MM.1S (cell line): ENCODE measurements at regions not wholly inside any gene's neighbourhood (a gene's known extent, or its start where the extent isn't known, plus 50 kb on each side); places are given as distances from the start of the nearest gene placed in this dataset.
A peak's percentile ranks its signal among the peaks of the same experiment; 100 is the strongest.

Experiments used
- DNase-seq: peaks from one replicate; pipeline ENCODE4 v3.0.0-alpha.2; 2015
- H2AFZ ChIP-seq: fragments of 300-600 bp; sonication (generic); 2 replicates; pipeline ENCODE4 v1.6.0; 2016; ENCODE audit warnings: antibody characterized with exemption, low read length
- H3F3A ChIP-seq: fragments of 300-600 bp; sonication (generic); 2 replicates; pipeline ENCODE4 v1.6.1; 2016; ENCODE audit warnings: mild to moderate bottlenecking, antibody characterized with exemption, low read length, moderate library complexity, mixed read lengths; ENCODE audit not compliant: insufficient read depth
- H3K27ac ChIP-seq: fragments of 300-600 bp; sonication (generic); 2 replicates; pipeline ENCODE4 v1.5.1; 2016; ENCODE audit warnings: mild to moderate bottlenecking, low read length
- H3K27me3 ChIP-seq: fragments of 300-600 bp; sonication (generic); replicated peaks from 2 replicates; pipeline ENCODE4 v1.6.0; 2016; ENCODE audit warnings: low read length; ENCODE audit not compliant: insufficient read depth
- H3K36me3 ChIP-seq: fragments of 300-600 bp; sonication (generic); replicated peaks from 2 replicates; pipeline ENCODE4 v1.6.1; 2016; ENCODE audit warnings: mild to moderate bottlenecking, low read length, mixed read lengths; ENCODE audit not compliant: insufficient read depth
- H3K4me1 ChIP-seq: fragments of 300-600 bp; sonication (generic); 2 replicates; pipeline ENCODE4 v1.6.1; 2016; ENCODE audit warnings: low read length, mixed read lengths
- H3K4me2 ChIP-seq: fragments of 300-600 bp; sonication (generic); 2 replicates; pipeline ENCODE4 v1.6.0; 2016; ENCODE audit warnings: low read depth, low read length
- H3K4me3 ChIP-seq: fragments of 300-600 bp; sonication (generic); 2 replicates; pipeline ENCODE4 v1.5.1; 2016; ENCODE audit warnings: low read length, mixed read lengths
- H3K79me2 ChIP-seq: fragments of 300-600 bp; sonication (generic); 2 replicates; pipeline ENCODE4 v1.6.1; 2016; ENCODE audit warnings: mixed run types, low read length, mixed read lengths
- H3K9ac ChIP-seq: fragments of 300-600 bp; sonication (generic); 2 replicates; pipeline ENCODE4 v1.6.1; 2016; ENCODE audit warnings: low read length, mixed read lengths
- H3K9me2 ChIP-seq: fragments of 300-600 bp; sonication (generic); replicated peaks from 2 replicates; pipeline ENCODE4 v1.6.1; 2016; ENCODE audit warnings: mild to moderate bottlenecking, low read length, mixed read lengths; ENCODE audit not compliant: insufficient read depth
- H3K9me3 ChIP-seq: fragments of 300-600 bp; sonication (generic); replicated peaks from 2 replicates; pipeline ENCODE4 v1.6.1; 2016; ENCODE audit warnings: mild to moderate bottlenecking, low read length, mixed read lengths; ENCODE audit not compliant: insufficient read depth
- H4K20me1 ChIP-seq: fragments of 300-600 bp; sonication (generic); 2 replicates; pipeline ENCODE4 v1.6.1; 2016; ENCODE audit warnings: mild to moderate bottlenecking, low read length, moderate library complexity, mixed read lengths; ENCODE audit not compliant: insufficient read depth
- EZH2 ChIP-seq: fragments of 300-600 bp; sonication (generic); optimal IDR thresholded peaks from 2 replicates; pipeline ENCODE3; 2017; ENCODE audit warnings: low read depth, mild to moderate bottlenecking, antibody characterized with exemption, low read length, mixed read lengths
- EZH2phosphoT487 ChIP-seq: fragments of 300-600 bp; sonication (generic); IDR thresholded peaks from 2 replicates; pipeline ENCODE4 v1.6.1; 2018; ENCODE audit warnings: antibody characterized with exemption, low read length
- TF ChIP-seq, protein P1 (sequence below): fragments of 300-600 bp; sonication (generic); IDR thresholded peaks from 2 replicates; pipeline ENCODE4 v1.5.1; 2016; ENCODE audit warnings: antibody characterized with exemption, low read length, mixed read lengths

DNA sequence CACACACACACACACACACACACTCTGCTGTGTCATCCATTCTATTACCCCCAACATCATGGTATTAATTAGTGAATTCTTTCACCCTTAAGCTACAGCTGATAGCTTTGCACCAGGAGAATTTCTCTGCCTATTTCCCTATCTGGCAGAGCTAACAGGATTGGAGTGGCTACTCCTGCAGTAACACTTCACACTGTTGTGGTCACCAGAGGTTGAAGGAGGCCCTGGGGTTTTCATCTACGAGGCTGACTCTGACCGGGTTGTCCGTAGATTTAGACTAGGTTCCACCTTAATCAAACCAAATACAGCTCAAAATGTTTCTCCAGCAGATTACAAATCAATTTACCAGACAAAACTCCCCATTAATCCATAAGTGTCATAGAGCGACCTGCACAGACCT lies 69.2 kb upstream of the RIPOR2 start:
- Histone ChIP-seq H3K27ac (no peak overlapping the region), H2AFZ (no peak overlapping the region), H3K27me3 (no peaks in the 10 kb centered on the region), H3F3A (no peaks in the 10 kb centered on the region), H3K9me2 (no peaks in the 10 kb centered on the region), H3K4me3 (no peak overlapping the region), H3K4me2 (no peak overlapping the region), H3K79me2 (no peaks in the 10 kb centered on the region), H3K4me1 (peaks cover 12% of the 10 kb centered on the region), H3K9ac (no peak overlapping the region), H4K20me1 (no peaks in the 10 kb centered on the region), H3K9me3 (no peaks in the 10 kb centered on the region), H3K36me3 (no peaks in the 10 kb centered on the region)
- DNase-seq, result no peak
- TF ChIP-seq EZH2, result no peak
- TF ChIP-seq, protein P1, sequence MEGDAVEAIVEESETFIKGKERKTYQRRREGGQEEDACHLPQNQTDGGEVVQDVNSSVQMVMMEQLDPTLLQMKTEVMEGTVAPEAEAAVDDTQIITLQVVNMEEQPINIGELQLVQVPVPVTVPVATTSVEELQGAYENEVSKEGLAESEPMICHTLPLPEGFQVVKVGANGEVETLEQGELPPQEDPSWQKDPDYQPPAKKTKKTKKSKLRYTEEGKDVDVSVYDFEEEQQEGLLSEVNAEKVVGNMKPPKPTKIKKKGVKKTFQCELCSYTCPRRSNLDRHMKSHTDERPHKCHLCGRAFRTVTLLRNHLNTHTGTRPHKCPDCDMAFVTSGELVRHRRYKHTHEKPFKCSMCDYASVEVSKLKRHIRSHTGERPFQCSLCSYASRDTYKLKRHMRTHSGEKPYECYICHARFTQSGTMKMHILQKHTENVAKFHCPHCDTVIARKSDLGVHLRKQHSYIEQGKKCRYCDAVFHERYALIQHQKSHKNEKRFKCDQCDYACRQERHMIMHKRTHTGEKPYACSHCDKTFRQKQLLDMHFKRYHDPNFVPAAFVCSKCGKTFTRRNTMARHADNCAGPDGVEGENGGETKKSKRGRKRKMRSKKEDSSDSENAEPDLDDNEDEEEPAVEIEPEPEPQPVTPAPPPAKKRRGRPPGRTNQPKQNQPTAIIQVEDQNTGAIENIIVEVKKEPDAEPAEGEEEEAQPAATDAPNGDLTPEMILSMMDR, result no peak
- TF ChIP-seq EZH2phosphoT487, result no peak

DNA sequence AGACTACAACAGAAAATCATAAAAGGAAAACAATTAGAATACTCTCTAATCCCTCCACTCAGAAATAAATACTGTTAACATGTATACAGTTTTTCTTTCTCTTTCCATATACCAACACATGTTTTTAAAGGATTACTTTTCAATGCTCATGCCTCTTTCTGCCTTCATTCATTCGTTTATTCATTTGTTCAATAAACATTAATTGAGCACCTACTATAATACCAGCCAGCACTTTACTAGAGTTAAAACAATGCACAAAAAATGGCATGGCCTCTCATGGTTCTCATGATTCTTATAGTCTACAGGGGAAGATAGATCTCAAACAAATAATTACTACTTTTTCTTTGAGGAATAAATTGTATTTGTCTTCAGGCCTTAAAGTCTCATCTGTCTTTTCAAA lies 70.3 kb upstream of the RIPOR2 start:
- Histone ChIP-seq H3K4me3 (no peak overlapping the region), H3K9ac (no peak overlapping the region), H3K9me3 (no peaks in the 10 kb centered on the region), H3K27me3 (no peaks in the 10 kb centered on the region), H3K27ac (no peak overlapping the region), H3K9me2 (no peaks in the 10 kb centered on the region), H3K4me1 (peaks cover 12% of the 10 kb centered on the region), H4K20me1 (no peaks in the 10 kb centered on the region), H3K79me2 (no peaks in the 10 kb centered on the region), H3K36me3 (no peaks in the 10 kb centered on the region), H3K4me2 (no peak overlapping the region), H3F3A (no peaks in the 10 kb centered on the region), H2AFZ (no peak overlapping the region)
- TF ChIP-seq EZH2 (no peak), EZH2phosphoT487 (no peak)
- TF ChIP-seq, protein P1, result no peak
- no peak for DNase-seq

DNA sequence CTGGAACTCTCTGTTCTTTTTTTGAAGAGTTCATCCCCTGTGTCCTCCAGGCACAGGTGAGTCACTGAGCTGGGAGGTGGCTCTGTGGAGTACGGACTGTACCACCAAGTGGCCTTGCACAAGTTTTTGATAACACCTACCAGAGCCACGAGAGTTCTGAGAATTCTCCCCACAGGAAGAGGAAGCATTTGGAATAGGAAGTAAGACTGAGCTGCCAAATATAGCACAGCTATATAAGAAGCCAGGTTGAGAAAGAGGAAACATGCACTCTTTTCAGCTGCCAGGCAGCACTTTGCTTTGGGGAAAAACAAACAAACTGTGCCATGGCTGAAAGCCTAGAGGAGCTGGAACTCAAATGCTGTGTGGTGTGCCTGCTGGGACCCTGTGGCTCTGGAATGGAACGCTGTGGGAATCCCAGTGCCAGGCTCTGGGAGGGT lies 70.8 kb upstream of the RIPOR2 start:
- DNase-seq, result no peak
- Histone ChIP-seq H3K27me3 (no peaks in the 10 kb centered on the region), H3K9me3 (no peaks in the 10 kb centered on the region), H3K4me3 (no peak overlapping the region), H3K9ac (no peak overlapping the region), H3K79me2 (no peaks in the 10 kb centered on the region), H3K4me1 (peaks cover 12% of the 10 kb centered on the region), H3K36me3 (no peaks in the 10 kb centered on the region), H3F3A (no peaks in the 10 kb centered on the region), H4K20me1 (no peaks in the 10 kb centered on the region), H3K9me2 (no peaks in the 10 kb centered on the region), H2AFZ (peak overlapping the region; percentile 19; the same call in 1 of the 2 replicates), H3K4me2 (no peak overlapping the region), H3K27ac (no peak overlapping the region)
- TF ChIP-seq, protein P1, result no peak
- no peak for TF ChIP-seq EZH2phosphoT487
- TF ChIP-seq EZH2, result no peak
